IMR-90 (cell line): ENCODE measurements at regions not wholly inside any gene's neighbourhood (a gene's known extent, or its start where the extent isn't known, plus 50 kb on each side); places are given as distances from the start of the nearest gene placed in this dataset.
A peak's percentile ranks its signal among the peaks of the same experiment; 100 is the strongest.

Experiments
- ATAC-seq: fragments of 200-7000 bp; cut with Tn5 transposase; 2 replicates; pipeline ENCODE4 v1.9.1; 2020; ENCODE audit warnings: low read depth, mild to moderate bottlenecking, moderate library complexity
- BruUV-seq: library from RNA; stranded (reverse); fragments of 400-500 nt; replicated peaks from 2 replicates; lab custom pipeline; 2021; lab: Mats Ljungman, UMichigan
- CTCF ChIA-PET: fragments of 300-600 bp; formaldehyde crosslinking; extraction: SDS; loops from one replicate; lab custom pipeline; 2021; ENCODE audit warnings: antibody characterized with exemption; lab: Yijun Ruan, JAX
- POLR2A ChIA-PET: fragments of 300-600 bp; sonication (Branson Sonifier 250); formaldehyde crosslinking; loops from one replicate; lab custom pipeline; 2022; ENCODE audit warnings: antibody characterized with exemption; ENCODE audit not compliant: unreplicated experiment; lab: Charles Lee
- DNase-seq: peaks from one replicate; pipeline ENCODE4 v3.0.0; 2013
- H2AFZ ChIP-seq: replicated peaks from 2 replicates; pipeline ENCODE3; 2013; ENCODE audit warnings: low read length, mild to moderate bottlenecking; ENCODE audit not compliant: poor library complexity
- H2AK5ac ChIP-seq: 2 replicates; pipeline ENCODE4 v1.6.1; 2013; ENCODE audit warnings: low read depth, low read length, inconsistent platforms
- H2AK9ac ChIP-seq: replicated peaks from 2 replicates; pipeline ENCODE3; 2013; ENCODE audit warnings: mild to moderate bottlenecking, low read depth, low read length, moderate library complexity; ENCODE audit not compliant: poor library complexity
- H2BK120ac ChIP-seq: 2 replicates; pipeline ENCODE4 v1.6.1; 2013; ENCODE audit warnings: low read depth, low read length, inconsistent platforms
- H2BK15ac ChIP-seq: 3 replicates; pipeline ENCODE4 v1.6.1; 2013; ENCODE audit warnings: low read depth, low read length, inconsistent platforms
- H2BK20ac ChIP-seq: 2 replicates; pipeline ENCODE4 v1.6.1; 2013; ENCODE audit warnings: low read depth, mild to moderate bottlenecking, inconsistent platforms, low read length, moderate library complexity
- H2BK5ac ChIP-seq: 2 replicates; pipeline ENCODE4 v1.6.1; 2013; ENCODE audit warnings: mild to moderate bottlenecking, low read depth, low read length, inconsistent platforms; ENCODE audit not compliant: poor library complexity, severe bottlenecking
- H3K14ac ChIP-seq: replicated peaks from 2 replicates; pipeline ENCODE4 v1.6.1; 2013; ENCODE audit warnings: low read depth, low read length, inconsistent platforms
- H3K18ac ChIP-seq: 2 replicates; pipeline ENCODE4 v1.6.1; 2013; ENCODE audit warnings: low read depth, low read length, control low read depth
- H3K23ac ChIP-seq: 2 replicates; pipeline ENCODE4 v1.6.1; 2013; ENCODE audit warnings: low read depth, low read length, inconsistent platforms
- H3K27ac ChIP-seq: 2 replicates; pipeline ENCODE4 v1.5.1; 2013; ENCODE audit warnings: mild to moderate bottlenecking, control low read depth, low read length; ENCODE audit not compliant: insufficient read depth
- H3K27me3 ChIP-seq: 2 replicates; pipeline ENCODE4 v1.6.1; 2013; ENCODE audit warnings: low read length; ENCODE audit not compliant: control insufficient read depth, insufficient read depth
- H3K36me3 ChIP-seq: 2 replicates; pipeline ENCODE4 v1.6.1; 2013; ENCODE audit warnings: low read length, mixed read lengths; ENCODE audit not compliant: control insufficient read depth, insufficient read depth
- H3K4ac ChIP-seq: 2 replicates; pipeline ENCODE4 v1.6.1; 2013; ENCODE audit warnings: low read depth, low read length, inconsistent platforms
- H3K4me1 ChIP-seq: 2 replicates; pipeline ENCODE4 v1.6.1; 2013; ENCODE audit warnings: low read length, mixed read lengths; ENCODE audit not compliant: control insufficient read depth, insufficient read depth
- H3K4me2 ChIP-seq: 2 replicates; pipeline ENCODE4 v1.6.1; 2013; ENCODE audit warnings: low read depth, mild to moderate bottlenecking, control low read depth, low read length, moderate library complexity
- H3K4me3 ChIP-seq: 2 replicates; pipeline ENCODE4 v1.5.1; 2013; ENCODE audit warnings: low read depth, mild to moderate bottlenecking, control low read depth, low read length, moderate library complexity; ENCODE audit not compliant: insufficient read depth
- H3K56ac ChIP-seq: 2 replicates; pipeline ENCODE4 v1.6.1; 2013; ENCODE audit warnings: low read length, inconsistent platforms; ENCODE audit not compliant: insufficient read depth; ENCODE audit errors: extremely low read depth
- H3K79me1 ChIP-seq, 2 experiments: 2 replicates each; pipeline ENCODE4 v1.6.1; 2013; ENCODE audit warnings: low read length in 2 of 2, inconsistent platforms in 1 of 2, low read depth in 1 of 2
- H3K9ac ChIP-seq: 2 replicates; pipeline ENCODE4 v1.6.1; 2013; ENCODE audit warnings: low read depth, low read length, control low read depth
- H3K9me1 ChIP-seq: 2 replicates; pipeline ENCODE4 v1.6.1; 2013; ENCODE audit warnings: low read length, inconsistent platforms; ENCODE audit not compliant: insufficient read depth
- H3K9me3 ChIP-seq: 2 replicates; pipeline ENCODE4 v1.6.1; 2013; ENCODE audit warnings: low read length; ENCODE audit not compliant: control insufficient read depth, insufficient read depth
- H4K20me1 ChIP-seq: 2 replicates; pipeline ENCODE4 v1.6.1; 2013; ENCODE audit warnings: low read length, inconsistent platforms; ENCODE audit not compliant: insufficient read depth
- H4K5ac ChIP-seq: 2 replicates; pipeline ENCODE4 v1.6.1; 2013; ENCODE audit warnings: mild to moderate bottlenecking, low read depth, low read length, control low read depth
- H4K8ac ChIP-seq, 2 experiments: 2 replicates each; pipeline ENCODE4 v1.6.1; 2013; ENCODE audit warnings: low read depth in 2 of 2, low read length in 2 of 2, control low read depth in 1 of 2, inconsistent platforms in 1 of 2
- H4K91ac ChIP-seq: 2 replicates; pipeline ENCODE4 v1.6.1; 2013; ENCODE audit warnings: low read depth, low read length, inconsistent platforms; ENCODE audit not compliant: insufficient read depth
- BHLHE40 ChIP-seq: fragments of 150-350 bp; IDR thresholded peaks from 2 replicates; pipeline ENCODE4 v1.6.1; 2016; ENCODE audit warnings: mild to moderate bottlenecking, low read depth, low read length
- CHD1 ChIP-seq: IDR thresholded peaks from 2 replicates; pipeline ENCODE4 v1.6.1; 2012; ENCODE audit warnings: low read depth, low read length, improper control_type of control experiment
- CTCF ChIP-seq: conservative IDR thresholded peaks from 2 replicates; pipeline ENCODE4 v1.5.1; 2012; ENCODE audit warnings: mild to moderate bottlenecking, low read depth, low read length, improper control_type of control experiment
- ELK1 ChIP-seq: fragments of 150-350 bp; IDR thresholded peaks from 2 replicates; pipeline ENCODE4 v1.6.1; 2016; ENCODE audit warnings: low read depth, mild to moderate bottlenecking, low read length, moderate library complexity, borderline replicate concordance
- MAFK ChIP-seq: IDR thresholded peaks from 2 replicates; pipeline ENCODE4 v1.6.1; 2012; ENCODE audit warnings: low read depth, low read length, improper control_type of control experiment
- MAZ ChIP-seq: IDR thresholded peaks from 2 replicates; pipeline ENCODE4 v1.6.1; 2012; ENCODE audit warnings: low read depth, mild to moderate bottlenecking, low read length, improper control_type of control experiment, moderate library complexity, borderline replicate concordance
- MXI1 ChIP-seq: IDR thresholded peaks from 2 replicates; pipeline ENCODE4 v1.6.1; 2012; ENCODE audit warnings: low read depth, mild to moderate bottlenecking, low read length, moderate library complexity, borderline replicate concordance
- RAD21 ChIP-seq: IDR thresholded peaks from 2 replicates; pipeline ENCODE4 v1.6.1; 2012; ENCODE audit warnings: low read length, improper control_type of control experiment
- RCOR1 ChIP-seq: IDR thresholded peaks from 2 replicates; pipeline ENCODE4 v1.6.1; 2012; ENCODE audit warnings: mild to moderate bottlenecking, low read length, improper control_type of control experiment; ENCODE audit not compliant: insufficient replicate concordance
- SMC3 ChIP-seq: fragments of 150-350 bp; IDR thresholded peaks from 2 replicates; pipeline ENCODE4 v1.6.1; 2016; ENCODE audit warnings: low read depth, mild to moderate bottlenecking, antibody characterized with exemption, low read length, moderate library complexity
- USF2 ChIP-seq: fragments of 150-350 bp; IDR thresholded peaks from 2 replicates; pipeline ENCODE4 v1.6.1; 2017; ENCODE audit warnings: mild to moderate bottlenecking, antibody characterized with exemption, low read length, low read depth
- WGBS, 2 experiments: methylation state at CpG; one replicate each; pipeline versions ENCODE4 v1.1.5 to v1.1.7; 2013; ENCODE audit warnings: missing lambda C conversion rate in 2 of 2; ENCODE audit not compliant: insufficient read length in 1 of 2; ENCODE audit errors: extremely low coverage in 2 of 2; 5-methylcytosine and 5-hydroxymethylcytosine counted together
- dilution Hi-C: fragments of 300-500 bp; cut with HindIII; formaldehyde crosslinking; loops from one replicate; pipeline ENCODE4 v1.14.3; 2018; ENCODE audit warnings: low sequenced_read_pairs; ENCODE audit not compliant: unreplicated experiment
- in situ Hi-C: fragments of 300-500 bp; cut with MboI; formaldehyde crosslinking; loops from 3 replicates; pipeline ENCODE4 v1.14.3; 2019; ENCODE audit warnings: low sequenced_read_pairs, inconsistent platforms, mixed read lengths
- intact Hi-C: fragments of 100-400 bp; cut with micrococcal nuclease; formaldehyde crosslinking; loops from 2 replicates; pipeline ENCODE4 v1.10.0; 2022

- H2BK15ac ChIP-seq, result peak overlapping the region; percentile 58; the same call in 2 of the 3 replicates
- H2BK120ac ChIP-seq, result peak overlapping the region; percentile 60
- H2AK5ac ChIP-seq, result peak overlapping the region; percentile 62; the same call in 1 of the 2 replicates
- H3K18ac ChIP-seq, result peak overlapping the region; percentile 62; the same call in 1 of the 2 replicates
- DNase-seq, result no peak
- no CpG with 5 or more reads among the region's 1 CpG for WGBS, 2 experiments
- dilution Hi-C loops (no loop called here), in situ Hi-C loops (loop anchor here (5.0 kb wide), 1 partner anchor 550 kb away; no protein-coding TSS in a partner anchor), intact Hi-C loops (loop anchor here (5.0 kb wide), 1 partner anchor 550 kb away; no protein-coding TSS in a partner anchor)
- H3K9ac ChIP-seq, result no peak overlapping the region
- ATAC-seq, result no peak
- no peaks in the 10 kb centered on the region; a peak in 1 of 4 replicates for H3K79me1 ChIP-seq
- no peak overlapping the region for H3K4me3 ChIP-seq
- H4K91ac ChIP-seq, result 0 out of 2 replicates have a peak overlapping the region, but pooled peaks have one; percentile 31
- H3K4me1 ChIP-seq, result peaks cover 22% of the 10 kb centered on the region
- CTCF ChIA-PET, result interaction anchor here (1.0 kb wide), 1 partner anchor 11 kb away, joined by 5 read pairs; no protein-coding TSS in a partner anchor
- no TSS peak for BruUV-seq
- no peaks in the 10 kb centered on the region for H3K27me3 ChIP-seq
- H3K36me3 ChIP-seq, result no peaks in the 10 kb centered on the region
- H3K14ac ChIP-seq, result peak overlapping the region; percentile 60
- no peak overlapping the region for H2BK5ac ChIP-seq
- H3K23ac ChIP-seq, result no peak overlapping the region
- H4K5ac ChIP-seq, result no peak overlapping the region; the same call in 1 of the 2 replicates
- H4K20me1 ChIP-seq, result no peaks in the 10 kb centered on the region
- peak overlapping the region; percentile 41; the same call in 1 of the 2 replicates for H3K4ac ChIP-seq
- no peak overlapping the region for H3K27ac ChIP-seq
- peak overlapping the region; percentile 32 for H2BK20ac ChIP-seq
- H3K4me2 ChIP-seq, result no peak overlapping the region
- H3K9me1 ChIP-seq, result peaks cover 13% of the 10 kb centered on the region
- no peak overlapping the region for H2AK9ac ChIP-seq
- H3K9me3 ChIP-seq, result no peaks in the 10 kb centered on the region
- POLR2A ChIA-PET, result no interaction called here
- TF ChIP-seq USF2 (no peak), ELK1 (no peak), MXI1 (no peak), MAFK (no peak), SMC3 (no peak), CHD1 (no peak), MAZ (no peak), BHLHE40 (no peak), RCOR1 (no peak), RAD21 (no peak), CTCF (no peak)
- no peak overlapping the region for H3K56ac ChIP-seq
- H2AFZ ChIP-seq, result no peak overlapping the region
- peak overlapping the region in 1 of 2 experiments; percentile 31; a peak in 1 of 4 replicates for H4K8ac ChIP-seq
Observed at GRCh38 chr1:59152511-59152910, 144.4 kb upstream of the FGGY start.
